AG10803 (cell line): ENCODE measurements at regions not wholly inside any gene's neighbourhood (a gene's known extent, or its start where the extent isn't known, plus 50 kb on each side); places are given as distances from the start of the nearest gene placed in this dataset.

Experiments used
- DNase-seq: peaks from one replicate; pipeline ENCODE4 v3.0.0; 2010; ENCODE audit warnings: low read depth
- H3K4me3 ChIP-seq: 2 replicates; pipeline ENCODE4 v1.5.1; 2011; ENCODE audit warnings: mild to moderate bottlenecking, low read length, control low read depth
- TF ChIP-seq, protein P1 (sequence below): conservative IDR thresholded peaks from 2 replicates; pipeline ENCODE4 v1.5.1; 2011; ENCODE audit warnings: mild to moderate bottlenecking, low read length, control low read depth, inconsistent platforms

DNA sequence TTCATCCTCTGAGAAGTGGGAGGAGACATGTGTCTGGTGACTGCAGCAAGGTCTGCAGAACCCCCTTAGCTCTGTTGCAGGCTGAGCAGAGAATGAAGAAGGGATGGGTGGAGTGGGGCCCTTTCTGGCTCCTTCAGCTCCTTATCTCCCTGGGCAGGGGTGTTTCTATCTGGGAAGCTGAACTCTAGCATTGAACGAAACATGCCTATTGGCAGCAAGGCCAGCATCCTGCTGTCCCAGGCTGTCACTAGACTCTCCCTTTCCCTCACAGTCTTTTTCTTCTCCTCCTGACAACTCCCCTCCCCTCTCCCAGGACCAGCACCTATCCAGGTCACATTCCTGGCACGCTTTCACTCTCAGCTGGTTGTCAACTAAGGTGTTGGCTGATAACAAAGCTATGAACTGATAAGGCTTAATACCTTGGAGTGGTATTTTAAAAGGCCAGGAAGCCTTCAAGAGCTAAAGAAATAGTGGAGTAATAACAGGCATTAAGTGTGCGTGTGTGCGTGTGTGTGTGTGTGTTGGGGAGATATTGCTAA lies 128.8 kb upstream of the FZD8 start:
- no peak for DNase-seq
- TF ChIP-seq, protein P1, sequence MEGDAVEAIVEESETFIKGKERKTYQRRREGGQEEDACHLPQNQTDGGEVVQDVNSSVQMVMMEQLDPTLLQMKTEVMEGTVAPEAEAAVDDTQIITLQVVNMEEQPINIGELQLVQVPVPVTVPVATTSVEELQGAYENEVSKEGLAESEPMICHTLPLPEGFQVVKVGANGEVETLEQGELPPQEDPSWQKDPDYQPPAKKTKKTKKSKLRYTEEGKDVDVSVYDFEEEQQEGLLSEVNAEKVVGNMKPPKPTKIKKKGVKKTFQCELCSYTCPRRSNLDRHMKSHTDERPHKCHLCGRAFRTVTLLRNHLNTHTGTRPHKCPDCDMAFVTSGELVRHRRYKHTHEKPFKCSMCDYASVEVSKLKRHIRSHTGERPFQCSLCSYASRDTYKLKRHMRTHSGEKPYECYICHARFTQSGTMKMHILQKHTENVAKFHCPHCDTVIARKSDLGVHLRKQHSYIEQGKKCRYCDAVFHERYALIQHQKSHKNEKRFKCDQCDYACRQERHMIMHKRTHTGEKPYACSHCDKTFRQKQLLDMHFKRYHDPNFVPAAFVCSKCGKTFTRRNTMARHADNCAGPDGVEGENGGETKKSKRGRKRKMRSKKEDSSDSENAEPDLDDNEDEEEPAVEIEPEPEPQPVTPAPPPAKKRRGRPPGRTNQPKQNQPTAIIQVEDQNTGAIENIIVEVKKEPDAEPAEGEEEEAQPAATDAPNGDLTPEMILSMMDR, result no peak
- no peak overlapping the region for H3K4me3 ChIP-seq

DNA sequence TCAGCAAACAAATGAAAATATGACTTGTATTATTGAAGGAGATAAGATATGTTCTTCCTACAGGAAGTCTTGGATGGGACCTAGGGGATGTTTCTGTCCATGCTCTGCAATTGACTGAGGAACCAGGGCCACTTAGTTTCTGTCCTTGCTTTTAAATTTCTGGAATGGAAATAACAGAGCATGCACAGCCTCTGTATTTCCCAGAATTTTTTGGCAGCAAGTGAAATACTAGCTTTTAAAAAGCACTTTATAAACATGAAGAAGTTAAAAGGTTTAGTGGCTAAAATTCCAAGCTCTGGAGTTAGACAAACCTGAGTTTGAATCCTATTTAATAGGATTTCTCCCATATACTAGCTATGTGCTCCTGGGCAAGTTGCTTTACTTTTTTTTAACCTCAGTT lies 127.7 kb upstream of the FZD8 start:
- no peak for DNase-seq
- TF ChIP-seq, protein P1, result no peak
- H3K4me3 ChIP-seq, result no peak overlapping the region

DNA sequence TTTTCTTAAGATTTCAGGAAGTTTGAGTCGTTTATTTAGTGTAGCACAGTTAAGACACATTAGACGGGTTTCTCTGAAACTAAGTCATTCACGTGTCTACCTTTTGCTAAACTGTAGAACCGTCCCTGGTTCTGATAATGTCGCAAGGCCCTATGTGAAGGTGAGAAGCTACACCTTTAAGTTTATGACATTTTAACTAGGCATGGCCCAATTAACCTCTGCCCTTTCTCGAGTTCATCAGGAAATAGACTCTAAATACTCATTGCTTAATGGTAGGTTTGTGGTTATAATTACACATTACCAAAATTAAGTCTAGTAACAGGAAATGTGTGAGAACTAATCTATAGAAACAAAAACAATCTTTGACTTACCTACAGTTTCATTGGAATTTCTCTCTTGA lies 126.6 kb upstream of the FZD8 start:
- no peak for DNase-seq
- H3K4me3 ChIP-seq, result no peak overlapping the region
- TF ChIP-seq, protein P1, result no peak

DNA sequence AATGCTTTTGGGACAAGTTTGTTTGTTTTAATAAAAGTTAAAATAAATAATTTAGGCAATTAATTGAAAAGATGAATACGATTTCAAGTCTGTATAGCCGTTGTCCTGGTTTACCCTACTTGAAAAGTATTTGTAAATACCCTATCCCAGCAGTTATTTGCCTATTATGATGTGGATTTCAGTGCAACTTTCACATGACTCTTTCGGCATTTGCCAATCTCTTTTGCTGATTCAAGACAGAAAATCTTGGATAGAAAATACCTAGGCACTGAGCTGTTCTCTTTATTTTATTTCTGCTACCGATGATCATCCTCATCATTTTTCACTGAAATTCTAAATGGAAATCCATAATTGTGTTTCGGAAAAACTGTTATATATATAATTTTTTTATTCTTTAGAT lies 125.9 kb upstream of the FZD8 start:
- TF ChIP-seq, protein P1, result no peak
- DNase-seq, result peak; percentile 12
- no peak overlapping the region for H3K4me3 ChIP-seq

DNA sequence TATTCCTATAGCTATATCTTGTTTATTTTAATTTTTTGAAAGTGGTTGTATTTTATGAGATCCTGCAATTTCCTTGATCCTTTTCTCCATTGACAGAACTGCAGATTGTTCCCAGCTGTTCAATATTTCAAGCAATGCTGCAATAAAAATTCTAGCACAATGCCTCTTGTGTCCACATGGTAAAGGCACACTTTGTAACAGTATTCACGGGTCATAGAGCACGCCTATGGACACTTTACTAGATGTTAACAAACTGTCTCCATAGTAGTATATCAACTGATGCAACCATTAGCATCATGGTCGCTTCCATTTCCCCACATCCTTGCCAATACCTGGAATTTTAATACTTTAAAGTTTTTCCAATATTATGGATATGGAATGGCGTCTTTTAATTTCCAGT lies 123.9 kb upstream of the FZD8 start:
- TF ChIP-seq, protein P1, result no peak

DNA sequence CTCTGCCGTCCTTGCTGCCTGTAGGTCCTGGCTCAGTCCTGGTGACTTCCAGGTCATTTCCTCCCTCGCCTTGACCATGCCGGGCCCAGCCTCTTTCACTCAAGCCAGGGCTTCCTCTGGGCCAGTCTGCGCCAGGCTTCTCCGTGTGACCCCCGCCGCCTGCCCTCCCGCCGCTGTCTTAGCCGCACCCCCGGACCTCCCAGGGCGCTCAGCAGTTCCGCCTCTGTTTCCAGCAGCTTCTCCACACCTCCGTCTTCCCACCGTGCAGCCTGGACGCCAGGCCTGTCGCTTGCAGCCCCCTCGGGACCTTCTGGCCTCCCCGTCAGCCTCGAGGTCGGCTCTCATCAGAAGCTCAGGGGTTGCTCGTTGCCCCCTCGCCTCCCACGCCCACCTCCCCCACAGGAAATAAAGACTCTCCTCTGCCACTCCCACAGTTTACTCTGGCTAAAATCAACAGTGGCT lies 123.0 kb upstream of the FZD8 start:
- H3K4me3 ChIP-seq, result no peak overlapping the region
- DNase-seq, result no peak
- TF ChIP-seq, protein P1, result no peak

More for the DNA sequence above, 123.9 kb upstream of the FZD8 start:
- H3K4me3 ChIP-seq, result no peak overlapping the region
- no peak for DNase-seq

DNA sequence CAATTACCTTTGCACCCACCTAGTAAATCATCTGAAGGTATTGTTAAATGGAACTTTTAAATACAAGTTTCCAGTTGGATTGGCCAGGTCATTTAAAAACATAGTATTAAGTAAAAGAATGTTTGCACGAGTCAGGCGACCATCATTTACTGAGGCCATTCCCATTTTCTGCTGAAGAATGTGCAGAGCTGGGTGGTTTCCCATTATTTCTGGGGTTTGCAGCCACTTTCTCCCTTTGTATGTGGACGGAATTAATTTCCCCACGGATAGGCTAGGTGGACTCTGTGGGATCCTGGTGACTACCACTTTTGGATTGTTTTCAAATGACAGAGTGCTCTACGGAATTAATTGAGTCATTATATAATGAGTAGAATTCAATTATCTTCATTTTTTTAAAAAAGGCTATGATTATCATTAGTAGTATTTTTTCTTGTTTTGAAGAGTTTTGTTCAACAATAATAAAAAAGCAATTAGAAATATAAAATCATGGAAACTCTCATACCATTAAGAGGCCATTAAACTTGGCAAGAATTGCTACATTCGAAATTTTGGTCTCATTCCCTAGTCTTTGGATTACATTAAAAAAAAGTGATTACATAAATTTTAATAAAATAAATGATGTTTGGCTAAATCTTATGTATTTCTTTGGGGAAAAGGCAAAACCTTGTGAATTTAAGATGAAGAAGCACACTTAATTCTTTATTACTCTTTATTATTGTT lies 120.4 kb upstream of the FZD8 start:
- no peak overlapping the region for H3K4me3 ChIP-seq
- TF ChIP-seq, protein P1, result no peak
- DNase-seq, result no peak
